H1 (cell line): ENCODE measurements at regions not wholly inside any gene's neighbourhood (a gene's known extent, or its start where the extent isn't known, plus 50 kb on each side); places are given as distances from the start of the nearest gene placed in this dataset.

ENCODE experiments used
- CTCF ChIA-PET: fragments of 300-600 bp; sonication (Branson Sonifier 250); formaldehyde crosslinking; loops from one replicate; lab custom pipeline; 2021; ENCODE audit not compliant: partially characterized antibody; lab: Charles Lee
- POLR2A ChIA-PET: fragments of 300-600 bp; sonication (Branson Sonifier 250); formaldehyde crosslinking; loops from one replicate; lab custom pipeline; 2021; ENCODE audit warnings: inconsistent platforms; ENCODE audit not compliant: partially characterized antibody; lab: Charles Lee
- DNase-seq, 2 experiments: peaks; one replicate each; pipeline versions ENCODE4 v3.0.0 to v3.0.0-alpha.2; 2010 to 2022; ENCODE audit warnings: low spot score in 2 of 2, low read depth in 1 of 2, mixed read lengths in 1 of 2
- FAIRE-seq: peaks from 2 replicates; lab custom pipeline; 2011; peaks lifted over from hg19 to GRCh38; lab: Jason Lieb, UNC
- H2AFZ ChIP-seq: 2 replicates; pipeline ENCODE4 v1.8.1; 2012; ENCODE audit warnings: low read length, inconsistent platforms
- H2AK5ac ChIP-seq: 2 replicates; pipeline ENCODE4 v1.6.1; 2013; ENCODE audit warnings: low read depth, low read length
- H2BK120ac ChIP-seq: replicated peaks from 2 replicates; pipeline ENCODE3; 2013; ENCODE audit warnings: low read depth, low read length, inconsistent platforms
- H2BK12ac ChIP-seq: 2 replicates; pipeline ENCODE4 v1.6.1; 2013; ENCODE audit warnings: low read depth, low read length
- H2BK15ac ChIP-seq: 2 replicates; pipeline ENCODE4 v1.6.1; 2013; ENCODE audit warnings: low read length
- H2BK20ac ChIP-seq: 2 replicates; pipeline ENCODE4 v1.6.1; 2013; ENCODE audit warnings: low read length
- H2BK5ac ChIP-seq: 2 replicates; pipeline ENCODE4 v1.6.1; 2013; ENCODE audit warnings: low read depth, low read length
- H3K14ac ChIP-seq: 2 replicates; pipeline ENCODE4 v1.6.1; 2013; ENCODE audit warnings: inconsistent platforms; ENCODE audit not compliant: insufficient read length
- H3K18ac ChIP-seq: 2 replicates; pipeline ENCODE4 v1.6.1; 2013; ENCODE audit warnings: low read length; ENCODE audit errors: extremely low read depth
- H3K23ac ChIP-seq: 2 replicates; pipeline ENCODE4 v1.6.1; 2013; ENCODE audit warnings: inconsistent platforms; ENCODE audit not compliant: insufficient read length
- H3K23me2 ChIP-seq: 2 replicates; pipeline ENCODE4 v1.6.1; 2013; ENCODE audit warnings: low read depth, low read length
- H3K27ac ChIP-seq: 2 replicates; pipeline ENCODE4 v1.6.1; 2011; ENCODE audit warnings: low read depth, low read length, inconsistent platforms
- H3K27me3 ChIP-seq, 4 experiments: replicated peaks in 1 of 4; 1 replicate in 1 of 4; 2 replicates in 3 of 4; pipeline versions ENCODE4 v1.6.1 to v1.8.1; 2011 to 2013; ENCODE audit warnings: low read length in 3 of 4, mild to moderate bottlenecking in 3 of 4, inconsistent platforms in 2 of 4, mixed read lengths in 2 of 4, moderate library complexity in 1 of 4; ENCODE audit not compliant: control insufficient read depth in 3 of 4, insufficient read depth in 3 of 4; ENCODE audit errors: extremely low read depth in 1 of 4
- H3K36me3 ChIP-seq, 4 experiments: 2 replicates each; pipeline versions ENCODE4 v1.6.1 to v1.8.1; 2011 to 2013; ENCODE audit warnings: mild to moderate bottlenecking in 4 of 4, low read length in 3 of 4, moderate library complexity in 2 of 4, control low read depth in 1 of 4, inconsistent platforms in 1 of 4; ENCODE audit not compliant: insufficient read depth in 4 of 4, control insufficient read depth in 2 of 4
- H3K4ac ChIP-seq: replicated peaks from 2 replicates; pipeline ENCODE3; 2013; ENCODE audit warnings: low read length, low read depth, mixed read lengths, inconsistent platforms; ENCODE audit not compliant: insufficient read length
- H3K4me1 ChIP-seq, 4 experiments: replicated peaks in 1 of 4; 1 replicate in 1 of 4; 2 replicates in 3 of 4; pipeline versions ENCODE4 v1.6.1 to v1.8.1; 2011 to 2013; ENCODE audit warnings: low read length in 3 of 4, inconsistent platforms in 2 of 4, mixed read lengths in 1 of 4; ENCODE audit not compliant: insufficient read depth in 4 of 4, control insufficient read depth in 3 of 4
- H3K4me2 ChIP-seq, 2 experiments: 2 replicates each; pipeline versions ENCODE4 v1.6.1 to v1.8.1; 2011 to 2013; ENCODE audit warnings: low read depth in 2 of 2, low read length in 2 of 2, control low read depth in 1 of 2, inconsistent platforms in 1 of 2, mild to moderate bottlenecking in 1 of 2; ENCODE audit not compliant: insufficient read depth in 1 of 2
- H3K4me3 ChIP-seq, 4 experiments: fragments of 200-600, 300-600 bp in 1 of 4; sonication (generic), shearing (Covaris generic), sonication (Bioruptor Twin) in 1 of 4; 2 replicates each; pipeline versions ENCODE4 v1.5.1 to v1.8.1; 2011 to 2016; ENCODE audit warnings: low read length in 4 of 4, low read depth in 3 of 4, control low read depth in 2 of 4, inconsistent platforms in 2 of 4, mild to moderate bottlenecking in 2 of 4, mixed read lengths in 1 of 4, moderate library complexity in 1 of 4; ENCODE audit not compliant: insufficient read depth in 2 of 4; ENCODE audit errors: extremely low read depth in 1 of 4
- H3K56ac ChIP-seq: replicated peaks from 2 replicates; pipeline ENCODE3; 2013; ENCODE audit warnings: low read depth, mild to moderate bottlenecking, mixed read lengths, low read length, inconsistent platforms; ENCODE audit not compliant: insufficient read length
- H3K79me1 ChIP-seq: 2 replicates; pipeline ENCODE4 v1.6.1; 2013; ENCODE audit warnings: low read depth, low read length, control low read depth
- H3K79me2 ChIP-seq, 2 experiments: 2 replicates each; pipeline versions ENCODE4 v1.6.1 to v1.8.1; 2012 to 2013; ENCODE audit warnings: low read length in 2 of 2, mild to moderate bottlenecking in 2 of 2, inconsistent platforms in 1 of 2; ENCODE audit not compliant: insufficient read depth in 2 of 2, control insufficient read depth in 1 of 2
- H3K9ac ChIP-seq, 4 experiments: replicated peaks in 1 of 4; 1 replicate in 1 of 4; 2 replicates in 3 of 4; pipeline versions ENCODE4 v1.6.1 to v1.8.1; 2011 to 2013; ENCODE audit warnings: low read depth in 3 of 4, low read length in 3 of 4, control low read depth in 2 of 4, mild to moderate bottlenecking in 2 of 4, moderate library complexity in 2 of 4, inconsistent platforms in 1 of 4; ENCODE audit errors: extremely low read depth in 1 of 4
- H3K9me3 ChIP-seq, 2 experiments: 2 replicates each; pipeline versions ENCODE4 v1.6.1 to v1.8.1; 2012 to 2013; ENCODE audit warnings: mild to moderate bottlenecking in 2 of 2, moderate library complexity in 2 of 2, control low read depth in 1 of 2, inconsistent platforms in 1 of 2, low read depth in 1 of 2, low read length in 1 of 2, mixed read lengths in 1 of 2; ENCODE audit not compliant: insufficient read depth in 2 of 2
- H4K20me1 ChIP-seq, 2 experiments: replicated peaks in 1 of 2; 2 replicates each; pipeline versions ENCODE3 to v1.8.1; 2011 to 2013; ENCODE audit warnings: inconsistent platforms in 2 of 2, low read length in 2 of 2, mild to moderate bottlenecking in 1 of 2; ENCODE audit not compliant: insufficient read depth in 2 of 2, control insufficient read depth in 1 of 2
- H4K5ac ChIP-seq: 2 replicates; pipeline ENCODE4 v1.6.1; 2013; ENCODE audit warnings: low read length, low read depth, mixed read lengths, inconsistent platforms; ENCODE audit not compliant: insufficient read length
- H4K8ac ChIP-seq: 2 replicates; pipeline ENCODE4 v1.8.0; 2013; ENCODE audit warnings: mild to moderate bottlenecking, moderate library complexity, low read length, inconsistent platforms; ENCODE audit not compliant: insufficient read depth; ENCODE audit errors: extremely low read depth
- H4K91ac ChIP-seq: replicated peaks from 2 replicates; pipeline ENCODE3; 2013; ENCODE audit warnings: low read length, mixed read lengths, inconsistent platforms; ENCODE audit not compliant: insufficient read length
- CHD1 ChIP-seq: IDR thresholded peaks from 2 replicates; pipeline ENCODE4 v1.6.1; 2012; ENCODE audit warnings: low read depth, low read length, improper control_type of control experiment
- FOSL1 ChIP-seq: IDR thresholded peaks from 2 replicates; pipeline ENCODE4 v1.6.1; 2011; ENCODE audit warnings: mild to moderate bottlenecking, low read depth, low read length, moderate library complexity; ENCODE audit not compliant: insufficient read depth
- RXRA ChIP-seq: IDR thresholded peaks from 2 replicates; pipeline ENCODE4 v1.6.1; 2011; ENCODE audit warnings: low read depth, mild to moderate bottlenecking, low read length, moderate library complexity; ENCODE audit not compliant: insufficient read depth
- SIX5 ChIP-seq: IDR thresholded peaks from 2 replicates; pipeline ENCODE4 v1.6.1; 2011; ENCODE audit warnings: mild to moderate bottlenecking, low read depth, low read length
- SP1 ChIP-seq: IDR thresholded peaks from 2 replicates; pipeline ENCODE4 v1.6.1; 2011; ENCODE audit warnings: low read depth, low read length
- TEAD4 ChIP-seq: IDR thresholded peaks from 2 replicates; pipeline ENCODE4 v1.6.1; 2012; ENCODE audit warnings: low read depth, low read length, inconsistent platforms, mixed read lengths
- WGBS, 2 experiments: shearing (Covaris generic) in 1 of 2; methylation state at CpG; one replicate each; pipeline versions ENCODE4 v1.1.6 to v1.1.7; 2013 to 2015; ENCODE audit warnings: low lambda C conversion rate in 2 of 2, mixed read lengths in 2 of 2, inconsistent platforms in 1 of 2, low coverage in 1 of 2, missing lambda C conversion rate in 1 of 2; ENCODE audit not compliant: insufficient replicate concordance in 2 of 2, insufficient coverage in 1 of 2, insufficient read length in 1 of 2; ENCODE audit errors: extremely low coverage in 1 of 2, missing lambda C conversion rate in 1 of 2; 5-methylcytosine and 5-hydroxymethylcytosine counted together

- FAIRE-seq = no peak
Observed at GRCh38 chr13:90201676-90202460, 1145.6 kb upstream of the MIR17HG start.

More at GRCh38 chr13:90201676-90202460, 1145.6 kb upstream of the MIR17HG start:
- Histone ChIP-seq H3K14ac (no peak overlapping the region), H4K91ac (no peak overlapping the region), H3K27ac (no peak overlapping the region), H4K8ac (no peak overlapping the region), H3K56ac (no peak overlapping the region), H3K4me3 (no peak overlapping the region), H4K20me1 (no peaks in the 10 kb centered on the region), H3K4me1 (no peaks in the 10 kb centered on the region), H2AK5ac (no peak overlapping the region), H2AFZ (no peak overlapping the region), H3K36me3 (no peaks in the 10 kb centered on the region), H2BK5ac (no peak overlapping the region), H3K4ac (no peak overlapping the region), H3K79me2 (no peaks in the 10 kb centered on the region), H3K18ac (no peak overlapping the region), H3K9me3 (no peaks in the 10 kb centered on the region), H3K27me3 (no peaks in the 10 kb centered on the region), H3K9ac (no peak overlapping the region), H2BK12ac (no peak overlapping the region), H4K5ac (no peak overlapping the region), H3K23me2 (no peaks in the 10 kb centered on the region), H2BK20ac (no peak overlapping the region), H3K23ac (no peak overlapping the region), H2BK15ac (no peak overlapping the region), H2BK120ac (no peak overlapping the region), H3K79me1 (no peaks in the 10 kb centered on the region), H3K4me2 (no peak overlapping the region)
- POLR2A ChIA-PET = no interaction called here
- 68% methylated on average over 7 of the region's 7 CpGs; no CpG with 5 or more reads in 1 of the 2 experiments for WGBS, 2 experiments
- DNase-seq = no peak
- CTCF ChIA-PET = no interaction called here
- no peak for TF ChIP-seq SIX5
- no peak for TF ChIP-seq SP1
- no peak for TF ChIP-seq CHD1
- TF ChIP-seq FOSL1 = no peak
- TF ChIP-seq TEAD4 = no peak
- no peak for TF ChIP-seq RXRA
